ENCODE measurements at regions not wholly inside any gene's neighbourhood (a gene's known extent, or its start where the extent isn't known, plus 50 kb on each side); places are given as distances from the start of the nearest gene placed in this dataset.

GRCh38 chr3:59438492-59438891, 388.7 kb upstream of the CFAP20DC start:
- TF ChIP-seq, protein P1, sequence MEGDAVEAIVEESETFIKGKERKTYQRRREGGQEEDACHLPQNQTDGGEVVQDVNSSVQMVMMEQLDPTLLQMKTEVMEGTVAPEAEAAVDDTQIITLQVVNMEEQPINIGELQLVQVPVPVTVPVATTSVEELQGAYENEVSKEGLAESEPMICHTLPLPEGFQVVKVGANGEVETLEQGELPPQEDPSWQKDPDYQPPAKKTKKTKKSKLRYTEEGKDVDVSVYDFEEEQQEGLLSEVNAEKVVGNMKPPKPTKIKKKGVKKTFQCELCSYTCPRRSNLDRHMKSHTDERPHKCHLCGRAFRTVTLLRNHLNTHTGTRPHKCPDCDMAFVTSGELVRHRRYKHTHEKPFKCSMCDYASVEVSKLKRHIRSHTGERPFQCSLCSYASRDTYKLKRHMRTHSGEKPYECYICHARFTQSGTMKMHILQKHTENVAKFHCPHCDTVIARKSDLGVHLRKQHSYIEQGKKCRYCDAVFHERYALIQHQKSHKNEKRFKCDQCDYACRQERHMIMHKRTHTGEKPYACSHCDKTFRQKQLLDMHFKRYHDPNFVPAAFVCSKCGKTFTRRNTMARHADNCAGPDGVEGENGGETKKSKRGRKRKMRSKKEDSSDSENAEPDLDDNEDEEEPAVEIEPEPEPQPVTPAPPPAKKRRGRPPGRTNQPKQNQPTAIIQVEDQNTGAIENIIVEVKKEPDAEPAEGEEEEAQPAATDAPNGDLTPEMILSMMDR (IDR thresholded peaks at IDR 0.05) = no peak
- ChIA-PET CTCF (no interaction called here), POLR2A (interaction anchor here (1.1 kb wide), 1 partner anchor 12 kb away, joined by 5 read pairs; no protein-coding TSS in a partner anchor)
- H3K9me3 Mint-ChIP-seq = peaks cover 12% of the 10 kb centered on the region
- no peak overlapping the region for H3K4me3 Mint-ChIP-seq
- intact Hi-C loops (cut with micrococcal nuclease) = no loop called here
- no peaks in the 10 kb centered on the region for H3K27me3 Mint-ChIP-seq
- peaks cover 7% of the 10 kb centered on the region for H3K36me3 Mint-ChIP-seq (ENCODE audit: low read depth)
- no peak for ATAC-seq
- H3K4me1 Mint-ChIP-seq (ENCODE audit: low read depth) = peaks cover 20% of the 10 kb centered on the region
- H3K27ac Mint-ChIP-seq = no peak overlapping the region
- DNase-seq = no peak

GRCh38 chr3:59436164-59436958, 386.5 kb upstream of the CFAP20DC start:
- DNase-seq (no peak), ATAC-seq (peak; percentile 51)
- H3K36me3 Mint-ChIP-seq (ENCODE audit: low read depth) = peaks cover 11% of the 10 kb centered on the region
- intact Hi-C loops (cut with micrococcal nuclease) = no loop called here
- TF ChIP-seq, protein P1 (IDR thresholded peaks at IDR 0.05) = no peak
- H3K27me3 Mint-ChIP-seq = no peaks in the 10 kb centered on the region
- POLR2A ChIA-PET = no interaction called here
- no peak overlapping the region for H3K4me3 Mint-ChIP-seq
- peaks cover 13% of the 10 kb centered on the region for H3K4me1 Mint-ChIP-seq (ENCODE audit: low read depth)
- CTCF ChIA-PET = interaction anchor here (0.8 to 2.0 kb wide), 2 partner anchors 10 to 13 kb away, joined by 3 to 7 read pairs; no protein-coding TSS in a partner anchor
- H3K27ac Mint-ChIP-seq = peak overlapping the region; percentile 38
- peaks cover 16% of the 10 kb centered on the region for H3K9me3 Mint-ChIP-seq

- Mint-ChIP-seq H3K4me1 (ENCODE audit: low read depth) (peaks cover 16% of the 10 kb centered on the region), H3K27ac (no peak overlapping the region), H3K4me3 (no peak overlapping the region), H3K27me3 (no peaks in the 10 kb centered on the region), H3K9me3 (peaks cover 16% of the 10 kb centered on the region), H3K36me3 (ENCODE audit: low read depth) (peaks cover 11% of the 10 kb centered on the region)
- intact Hi-C loops (cut with micrococcal nuclease) = no loop called here
- no peak for ATAC-seq
- DNase-seq = no peak
- POLR2A ChIA-PET = no interaction called here
- TF ChIP-seq, protein P1 (IDR thresholded peaks at IDR 0.05) = no peak
- CTCF ChIA-PET = no interaction called here
These were observed 383.7 kb upstream of the CFAP20DC start for GRCh38 chr3:59433546-59433945.

DNA sequence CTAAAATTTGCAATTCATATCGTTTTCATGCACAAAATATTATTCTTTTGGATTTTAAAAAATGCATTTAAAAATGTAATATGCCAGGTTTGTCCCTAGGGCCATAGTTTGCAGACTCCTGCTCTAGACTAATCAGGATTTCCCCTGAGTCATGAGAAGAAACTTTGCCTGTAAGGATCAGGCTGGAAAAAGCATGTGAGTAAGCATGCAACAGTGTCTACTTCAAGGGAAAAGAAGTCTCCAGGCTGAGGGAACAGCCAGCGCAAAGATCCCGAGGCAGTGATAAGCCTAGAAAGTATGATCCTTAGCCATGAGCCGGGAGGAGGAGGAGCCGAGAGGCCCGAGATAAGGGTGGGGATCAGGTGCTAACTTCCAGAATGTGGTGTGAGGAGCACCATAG, 382.8 kb upstream of the CFAP20DC start:
- ChIA-PET POLR2A (no interaction called here), CTCF (no interaction called here)
- H3K9me3 Mint-ChIP-seq = peaks cover 16% of the 10 kb centered on the region
- H3K27ac Mint-ChIP-seq = no peak overlapping the region
- intact Hi-C loops (cut with micrococcal nuclease) = no loop called here
- TF ChIP-seq, protein P1 (IDR thresholded peaks at IDR 0.05) = no peak
- DNase-seq (no peak), ATAC-seq (no peak)
- H3K4me1 Mint-ChIP-seq (ENCODE audit: low read depth) = peaks cover 24% of the 10 kb centered on the region
- peaks cover 11% of the 10 kb centered on the region for H3K36me3 Mint-ChIP-seq (ENCODE audit: low read depth)
- H3K27me3 Mint-ChIP-seq = no peaks in the 10 kb centered on the region
- no peak overlapping the region for H3K4me3 Mint-ChIP-seq

DNA sequence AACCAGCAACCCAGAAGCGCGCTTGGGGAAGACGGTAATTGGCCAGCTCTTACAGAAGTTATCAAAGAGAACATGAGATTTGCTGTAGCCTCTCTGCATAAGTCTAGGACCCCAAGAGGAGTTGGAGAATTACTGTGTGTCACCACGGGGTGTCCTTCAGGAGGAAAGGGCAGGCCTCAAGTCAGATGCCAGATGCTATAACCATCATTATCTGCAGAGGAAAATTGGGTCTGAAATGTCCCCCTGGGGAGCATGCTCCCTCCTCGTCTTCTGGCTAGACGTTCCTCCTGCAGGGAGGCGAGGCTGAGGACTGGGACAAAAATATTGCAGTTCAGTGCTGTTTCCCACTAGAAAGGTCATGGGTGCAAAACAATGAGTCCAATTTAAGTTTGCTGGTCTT, 380.5 kb upstream of the CFAP20DC start:
- ChIA-PET POLR2A (no interaction called here), CTCF (interaction anchor here (1.8 kb wide), 1 partner anchor 9 kb away, joined by 5 read pairs; no protein-coding TSS in a partner anchor)
- Mint-ChIP-seq H3K27me3 (no peaks in the 10 kb centered on the region), H3K9me3 (peaks cover 16% of the 10 kb centered on the region), H3K4me1 (ENCODE audit: low read depth) (peaks cover 37% of the 10 kb centered on the region), H3K27ac (no peak overlapping the region), H3K36me3 (ENCODE audit: low read depth) (peaks cover 10% of the 10 kb centered on the region), H3K4me3 (no peak overlapping the region)
- ATAC-seq (no peak), DNase-seq (no peak)
- TF ChIP-seq, protein P1 (IDR thresholded peaks at IDR 0.05) = no peak
- intact Hi-C loops (cut with micrococcal nuclease) = no loop called here

All from activated CD8-positive, alpha-beta T cell treated with anti-CD3 and anti-CD28 coated beads for 36 hours (primary cell).